ENCODE measurements at regions not wholly inside any gene's neighbourhood (a gene's known extent, or its start where the extent isn't known, plus 50 kb on each side); places are given as distances from the start of the nearest gene placed in this dataset.

GRCh38 chr13:104315606-104316005 lies 1249.4 kb upstream of the SLC10A2 start:
- TF ChIP-seq EP300 (IDR thresholded peaks at IDR 0.05; ENCODE audit: borderline replicate concordance in 1 of 2, low read depth in 2 of 2, low read length in 2 of 2) (no peak), POLR2A (IDR thresholded peaks at IDR 0.05; ENCODE audit: control extremely low read depth in 1 of 2, low read depth in 2 of 2, low read length in 2 of 2) (no peak), CTCF (IDR thresholded peaks at IDR 0.05; ENCODE audit: control extremely low read depth in 1 of 3, insufficient read depth in 1 of 3, low read depth in 1 of 3, low read length in 3 of 3) (no peak), POLR2AphosphoS5 (IDR thresholded peaks at IDR 0.05; ENCODE audit: low read depth, low read length) (no peak), JUN (IDR thresholded peaks at IDR 0.05; ENCODE audit: low read depth, low read length) (no peak), GABPA (IDR thresholded peaks at IDR 0.05; ENCODE audit: borderline replicate concordance, insufficient read depth, low read length) (no peak), HDAC2 (IDR thresholded peaks at IDR 0.05; ENCODE audit: borderline replicate concordance in 1 of 2, low read depth in 2 of 2, low read length in 2 of 2) (no peak), EGR1 (IDR thresholded peaks at IDR 0.05; ENCODE audit: borderline replicate concordance, low read depth, low read length) (no peak)
